ENCODE measurements at regions not wholly inside any gene's neighbourhood (a gene's known extent, or its start where the extent isn't known, plus 50 kb on each side); places are given as distances from the start of the nearest gene placed in this dataset.

DNA sequence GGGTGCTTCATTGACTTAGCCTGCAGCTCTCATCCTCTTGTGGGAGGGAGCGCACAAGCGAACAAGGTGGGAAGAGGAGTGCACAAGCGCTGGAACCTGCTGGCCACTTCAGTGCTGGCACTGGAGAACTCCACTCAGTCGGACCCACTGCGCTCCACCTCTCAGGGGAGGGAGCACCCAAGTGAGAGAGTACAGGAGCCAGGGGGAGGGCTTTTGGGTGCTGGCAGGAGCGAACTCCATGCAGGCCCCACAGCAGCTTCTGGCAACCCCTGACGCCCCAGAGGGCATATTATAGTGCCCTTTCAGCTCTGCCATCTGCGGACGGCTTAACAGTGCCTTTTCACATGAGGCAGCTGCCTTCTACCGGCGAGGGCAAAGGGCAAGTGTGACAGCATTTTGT lies 774.2 kb upstream of the COX7C start:
- Histone ChIP-seq H3K27me3 (ENCODE audit: insufficient read depth, low read depth, low read length) (no peaks in the 10 kb centered on the region), H3F3A (ENCODE audit: insufficient read depth, low read length, poor library complexity, severe bottlenecking) (no peaks in the 10 kb centered on the region), H3K9ac (ENCODE audit: low read length) (no peak overlapping the region), H3K9me2 (ENCODE audit: insufficient read depth, low read length) (no peaks in the 10 kb centered on the region), H4K20me1 (ENCODE audit: insufficient read depth) (no peaks in the 10 kb centered on the region), H2AFZ (ENCODE audit: low read depth, low read length) (no peak overlapping the region), H3K4me2 (ENCODE audit: low read length) (no peak overlapping the region), H3K4me3 (ENCODE audit: low read length) (no peak overlapping the region), H3K79me2 (replicated peaks; ENCODE audit: insufficient read depth, low read length) (no peaks in the 10 kb centered on the region), H3K36me3 (ENCODE audit: insufficient read depth, low read length) (no peaks in the 10 kb centered on the region), H3K9me3 (ENCODE audit: low read length) (no peaks in the 10 kb centered on the region), H3K27ac (ENCODE audit: low read length) (no peak overlapping the region)
- TF ChIP-seq REST (IDR thresholded peaks at IDR 0.05; ENCODE audit: borderline replicate concordance) (no peak), EZH2 (IDR thresholded peaks at IDR 0.05; ENCODE audit: borderline replicate concordance, insufficient read depth, low read length, poor library complexity, severe bottlenecking) (no peak), POLR2AphosphoS5 (IDR thresholded peaks at IDR 0.05) (no peak), MXI1 (conservative IDR thresholded peaks at IDR 0.05; ENCODE audit: poor library complexity, severe bottlenecking) (no peak), RAD21 (conservative IDR thresholded peaks at IDR 0.05) (no peak), SMC3 (conservative IDR thresholded peaks at IDR 0.05; ENCODE audit: poor library complexity) (no peak), EP300 (conservative IDR thresholded peaks at IDR 0.05; ENCODE audit: poor library complexity, severe bottlenecking) (no peak), TAF1 (IDR thresholded peaks at IDR 0.05; ENCODE audit: low read depth) (no peak), CTCF (IDR thresholded peaks at IDR 0.05; ENCODE audit: poor library complexity, severe bottlenecking) (no peak)

GRCh38 chr5:85849411-85849810 lies 768.3 kb upstream of the COX7C start:
- H4K20me1 ChIP-seq (ENCODE audit: insufficient read depth): no peaks in the 10 kb centered on the region
- H3K9me2 ChIP-seq (ENCODE audit: insufficient read depth, low read length): no peaks in the 10 kb centered on the region
- H3K27ac ChIP-seq (ENCODE audit: low read length): no peak overlapping the region
- no peaks in the 10 kb centered on the region for H3K9me3 ChIP-seq (ENCODE audit: low read length)
- no peaks in the 10 kb centered on the region for H3K27me3 ChIP-seq (ENCODE audit: insufficient read depth, low read depth, low read length)
- H3K4me3 ChIP-seq (ENCODE audit: low read length): no peak overlapping the region
- no peaks in the 10 kb centered on the region for H3K36me3 ChIP-seq (ENCODE audit: insufficient read depth, low read length)
- H3F3A ChIP-seq (ENCODE audit: insufficient read depth, low read length, poor library complexity, severe bottlenecking): no peaks in the 10 kb centered on the region
- TF ChIP-seq RAD21 (conservative IDR thresholded peaks at IDR 0.05) (no peak), EZH2 (IDR thresholded peaks at IDR 0.05; ENCODE audit: borderline replicate concordance, insufficient read depth, low read length, poor library complexity, severe bottlenecking) (no peak)
- H3K9ac ChIP-seq (ENCODE audit: low read length): no peak overlapping the region
- H3K4me2 ChIP-seq (ENCODE audit: low read length): no peak overlapping the region
- no peak overlapping the region for H2AFZ ChIP-seq (ENCODE audit: low read depth, low read length)
- no peaks in the 10 kb centered on the region for H3K79me2 ChIP-seq (replicated peaks; ENCODE audit: insufficient read depth, low read length)

DNA sequence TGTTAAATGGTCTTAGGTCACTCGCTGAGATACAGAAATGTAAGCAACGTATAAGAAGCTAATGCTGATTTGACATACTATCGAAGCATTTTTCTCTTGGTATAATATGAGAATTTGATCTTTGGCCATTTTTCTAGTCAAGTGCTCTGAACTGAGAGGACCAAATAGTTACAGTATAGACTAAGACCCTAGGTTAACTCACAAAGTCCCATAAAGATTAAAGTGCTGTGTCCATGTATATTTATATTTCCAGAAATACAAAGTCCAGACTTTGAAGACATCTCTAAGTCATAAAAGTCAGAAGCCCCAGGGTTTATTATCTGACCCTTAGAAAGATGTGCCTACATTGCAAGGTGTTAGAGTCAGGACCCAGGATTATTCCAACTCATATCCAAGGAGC lies 752.4 kb upstream of the COX7C start:
- Histone ChIP-seq H3K4me2 (ENCODE audit: low read length) (no peak overlapping the region), H4K20me1 (ENCODE audit: insufficient read depth) (no peaks in the 10 kb centered on the region), H3F3A (ENCODE audit: insufficient read depth, low read length, poor library complexity, severe bottlenecking) (no peaks in the 10 kb centered on the region), H3K79me2 (replicated peaks; ENCODE audit: insufficient read depth, low read length) (no peaks in the 10 kb centered on the region), H3K4me3 (ENCODE audit: low read length) (no peak overlapping the region), H3K9me3 (ENCODE audit: low read length) (no peaks in the 10 kb centered on the region), H3K36me3 (ENCODE audit: insufficient read depth, low read length) (no peaks in the 10 kb centered on the region), H2AFZ (ENCODE audit: low read depth, low read length) (no peak overlapping the region), H3K27me3 (ENCODE audit: insufficient read depth, low read depth, low read length) (no peaks in the 10 kb centered on the region), H3K27ac (ENCODE audit: low read length) (no peak overlapping the region), H3K9me2 (ENCODE audit: insufficient read depth, low read length) (no peaks in the 10 kb centered on the region), H3K9ac (ENCODE audit: low read length) (no peak overlapping the region)
- no peak for TF ChIP-seq REST (IDR thresholded peaks at IDR 0.05; ENCODE audit: borderline replicate concordance)
- no peak for TF ChIP-seq CTCF (IDR thresholded peaks at IDR 0.05; ENCODE audit: poor library complexity, severe bottlenecking)
- no peak for TF ChIP-seq EP300 (conservative IDR thresholded peaks at IDR 0.05; ENCODE audit: poor library complexity, severe bottlenecking)
- TF ChIP-seq TAF1 (IDR thresholded peaks at IDR 0.05; ENCODE audit: low read depth): no peak
- no peak for TF ChIP-seq EZH2 (IDR thresholded peaks at IDR 0.05; ENCODE audit: borderline replicate concordance, insufficient read depth, low read length, poor library complexity, severe bottlenecking)
- no peak for TF ChIP-seq SMC3 (conservative IDR thresholded peaks at IDR 0.05; ENCODE audit: poor library complexity)
- no peak for TF ChIP-seq RAD21 (conservative IDR thresholded peaks at IDR 0.05)
- TF ChIP-seq MXI1 (conservative IDR thresholded peaks at IDR 0.05; ENCODE audit: poor library complexity, severe bottlenecking): no peak
- no peak for TF ChIP-seq POLR2AphosphoS5 (IDR thresholded peaks at IDR 0.05)

Data from neural cell (in vitro differentiated cells).